ENCODE measurements at regions not wholly inside any gene's neighbourhood (a gene's known extent, or its start where the extent isn't known, plus 50 kb on each side); places are given as distances from the start of the nearest gene placed in this dataset.

- Mint-ChIP-seq H3K27ac (no peak overlapping the region), H3K36me3 (no peaks in the 10 kb centered on the region), H3K4me3 (no peak overlapping the region), H3K4me1 (no peaks in the 10 kb centered on the region), H3K27me3 (peaks cover 14% of the 10 kb centered on the region), H3K9me3 (ENCODE audit: low read depth) (peaks cover 3% of the 10 kb centered on the region)
- CTCF ChIA-PET, result interaction anchor here (0.6 to 1.4 kb wide), 2 partner anchors 9 to 596 kb away, joined by 3 read pairs; no protein-coding TSS in a partner anchor
- no peak for ATAC-seq
- no peak for DNase-seq
These were observed 77.0 kb upstream of the MAP1B start for GRCh38 chr5:72030237-72030636.

GRCh38 chr5:72032788-72033187 lies 74.5 kb upstream of the MAP1B start:
- ATAC-seq, result no peak
- Mint-ChIP-seq H3K4me3 (no peak overlapping the region), H3K27ac (no peak overlapping the region), H3K27me3 (peaks cover 28% of the 10 kb centered on the region), H3K4me1 (no peaks in the 10 kb centered on the region), H3K9me3 (ENCODE audit: low read depth) (peaks cover 3% of the 10 kb centered on the region), H3K36me3 (no peaks in the 10 kb centered on the region)
- DNase-seq, result no peak
- CTCF ChIA-PET, result no interaction called here

GRCh38 chr5:72034770-72035169 lies 72.5 kb upstream of the MAP1B start:
- Mint-ChIP-seq H3K36me3 (no peaks in the 10 kb centered on the region), H3K4me3 (no peak overlapping the region), H3K9me3 (ENCODE audit: low read depth) (no peaks in the 10 kb centered on the region), H3K27me3 (peaks cover 24% of the 10 kb centered on the region), H3K27ac (no peak overlapping the region), H3K4me1 (no peaks in the 10 kb centered on the region)
- DNase-seq (no peak), ATAC-seq (no peak)
- CTCF ChIA-PET, result no interaction called here

- no peaks in the 10 kb centered on the region for H3K9me3 Mint-ChIP-seq (ENCODE audit: low read depth)
- H3K27me3 Mint-ChIP-seq, result peaks cover 29% of the 10 kb centered on the region
- CTCF ChIA-PET, result no interaction called here
These were observed 71.4 kb upstream of the MAP1B start for GRCh38 chr5:72035831-72036230.

GRCh38 chr5:72036951-72037350 lies 70.3 kb upstream of the MAP1B start:
- CTCF ChIA-PET, result interaction anchor here (1.2 kb wide), 1 partner anchor 18 kb away, joined by 3 read pairs; no protein-coding TSS in a partner anchor
- no peak for ATAC-seq
- DNase-seq, result no peak
- no peak overlapping the region for H3K27ac Mint-ChIP-seq
- peaks cover 29% of the 10 kb centered on the region for H3K27me3 Mint-ChIP-seq
- no peaks in the 10 kb centered on the region for H3K36me3 Mint-ChIP-seq
- no peaks in the 10 kb centered on the region for H3K9me3 Mint-ChIP-seq (ENCODE audit: low read depth)
- H3K4me3 Mint-ChIP-seq, result no peak overlapping the region
- H3K4me1 Mint-ChIP-seq, result no peaks in the 10 kb centered on the region

More at GRCh38 chr5:72035831-72036230, 71.4 kb upstream of the MAP1B start:
- Mint-ChIP-seq H3K27ac (no peak overlapping the region), H3K4me3 (no peak overlapping the region), H3K4me1 (no peaks in the 10 kb centered on the region), H3K36me3 (no peaks in the 10 kb centered on the region)
- ATAC-seq (no peak), DNase-seq (no peak)

GRCh38 chr5:72040513-72040912 lies 66.8 kb upstream of the MAP1B start:
- Mint-ChIP-seq H3K36me3 (no peaks in the 10 kb centered on the region), H3K4me3 (no peak overlapping the region), H3K27ac (no peak overlapping the region), H3K9me3 (ENCODE audit: low read depth) (no peaks in the 10 kb centered on the region), H3K27me3 (peaks cover 30% of the 10 kb centered on the region), H3K4me1 (no peaks in the 10 kb centered on the region)
- DNase-seq (no peak), ATAC-seq (no peak)
- CTCF ChIA-PET, result no interaction called here

- no peak for ATAC-seq
- Mint-ChIP-seq H3K36me3 (no peaks in the 10 kb centered on the region), H3K4me3 (no peak overlapping the region), H3K27me3 (peaks cover 23% of the 10 kb centered on the region), H3K27ac (no peak overlapping the region), H3K4me1 (no peaks in the 10 kb centered on the region), H3K9me3 (ENCODE audit: low read depth) (no peaks in the 10 kb centered on the region)
- CTCF ChIA-PET, result no interaction called here
- no peak for DNase-seq
These were observed 65.6 kb upstream of the MAP1B start for GRCh38 chr5:72041654-72042053.

- Mint-ChIP-seq H3K9me3 (ENCODE audit: low read depth) (no peaks in the 10 kb centered on the region), H3K4me3 (no peak overlapping the region), H3K36me3 (no peaks in the 10 kb centered on the region), H3K4me1 (no peaks in the 10 kb centered on the region), H3K27ac (no peak overlapping the region), H3K27me3 (peaks cover 19% of the 10 kb centered on the region)
- CTCF ChIA-PET, result no interaction called here
- DNase-seq, result no peak
- ATAC-seq, result no peak
These were observed 65.2 kb upstream of the MAP1B start for GRCh38 chr5:72042097-72042496.

- H3K4me1 Mint-ChIP-seq, result no peaks in the 10 kb centered on the region
- ATAC-seq (no peak), DNase-seq (no peak)
- H3K4me3 Mint-ChIP-seq, result no peak overlapping the region
- H3K27me3 Mint-ChIP-seq, result peaks cover 18% of the 10 kb centered on the region
- no peak overlapping the region for H3K27ac Mint-ChIP-seq
- no peaks in the 10 kb centered on the region for H3K36me3 Mint-ChIP-seq
- CTCF ChIA-PET, result no interaction called here
- H3K9me3 Mint-ChIP-seq (ENCODE audit: low read depth), result peaks cover 3% of the 10 kb centered on the region
These were observed 61.6 kb upstream of the MAP1B start for GRCh38 chr5:72045692-72046091.

- Mint-ChIP-seq H3K4me1 (no peaks in the 10 kb centered on the region), H3K27me3 (peaks cover 18% of the 10 kb centered on the region), H3K4me3 (no peak overlapping the region), H3K27ac (no peak overlapping the region), H3K36me3 (no peaks in the 10 kb centered on the region), H3K9me3 (ENCODE audit: low read depth) (peaks cover 3% of the 10 kb centered on the region)
- CTCF ChIA-PET, result no interaction called here
- ATAC-seq, result no peak
- no peak for DNase-seq
These were observed 61.2 kb upstream of the MAP1B start for GRCh38 chr5:72046106-72046505.

GRCh38 chr5:72055636-72056035 lies 51.6 kb upstream of the MAP1B start:
- ATAC-seq (no peak), DNase-seq (no peak)
- no peaks in the 10 kb centered on the region for H3K36me3 Mint-ChIP-seq
- H3K4me3 Mint-ChIP-seq, result no peak overlapping the region
- peaks cover 6% of the 10 kb centered on the region for H3K27me3 Mint-ChIP-seq
- CTCF ChIA-PET, result no interaction called here
- H3K27ac Mint-ChIP-seq, result no peak overlapping the region
- H3K9me3 Mint-ChIP-seq (ENCODE audit: low read depth), result no peaks in the 10 kb centered on the region
- no peaks in the 10 kb centered on the region for H3K4me1 Mint-ChIP-seq
